ENCODE measurements at regions not wholly inside any gene's neighbourhood (a gene's known extent, or its start where the extent isn't known, plus 50 kb on each side); places are given as distances from the start of the nearest gene placed in this dataset.
A peak's percentile ranks its signal among the peaks of the same experiment; 100 is the strongest.

DNA sequence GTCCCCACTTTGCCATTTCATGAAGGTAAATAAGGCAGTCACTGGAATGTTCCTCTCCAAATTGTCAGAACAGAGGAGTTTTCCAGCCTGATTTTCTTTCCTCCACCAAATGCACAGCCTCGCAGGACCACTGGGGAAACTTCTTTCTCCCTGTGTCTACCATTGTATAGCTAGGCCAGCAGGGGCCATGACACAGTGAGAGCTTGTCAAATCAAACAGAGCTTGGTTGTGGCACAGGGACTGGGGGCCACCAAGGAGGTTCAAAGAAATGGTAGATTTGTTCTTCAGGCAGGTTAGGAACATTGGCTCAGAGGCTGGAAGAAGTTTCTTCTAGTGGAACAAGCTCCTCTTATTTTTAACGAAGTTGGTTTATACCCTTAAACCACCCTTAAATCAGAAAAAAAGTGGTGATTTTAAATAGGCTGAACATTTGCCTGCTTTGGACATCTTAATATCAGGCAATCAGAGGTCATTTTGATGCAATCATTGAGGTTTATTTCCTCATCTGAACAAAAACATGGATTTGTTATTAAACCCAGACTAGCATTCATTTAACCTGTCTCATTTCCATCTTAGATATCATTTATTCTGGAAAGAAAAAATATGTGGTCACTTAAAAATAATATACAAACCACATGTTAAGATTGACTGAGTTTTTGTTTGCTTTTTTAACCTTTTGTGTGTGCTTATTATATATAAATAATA, 105.6 kb downstream of the GTPBP8 start:
- peak; percentile 50 for DNase-seq

DNA sequence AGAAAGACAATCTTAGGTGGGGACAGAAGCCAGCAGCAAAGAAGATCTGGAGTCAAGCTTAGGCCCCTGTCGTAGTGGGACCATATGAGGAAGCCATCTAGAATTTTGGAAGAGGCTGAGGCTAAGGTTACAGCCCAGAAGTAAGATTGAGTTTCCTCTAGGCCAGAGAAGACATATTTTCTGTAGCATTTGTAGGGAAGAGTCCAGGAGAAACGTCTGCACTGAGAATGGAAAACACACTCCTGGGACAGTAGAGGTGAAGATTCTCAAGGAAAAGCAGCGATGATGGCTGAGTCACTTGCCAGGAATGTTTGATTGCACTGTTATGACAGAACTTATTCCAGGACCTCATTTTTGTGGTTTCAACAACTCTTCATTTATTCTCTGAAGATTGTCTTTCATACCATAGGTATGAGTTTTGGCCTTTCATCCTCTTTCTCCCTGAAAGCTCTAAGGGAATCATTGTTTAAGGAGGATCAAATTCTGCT, 107.2 kb downstream of the GTPBP8 start:
- peak; percentile 92 for DNase-seq

DNA sequence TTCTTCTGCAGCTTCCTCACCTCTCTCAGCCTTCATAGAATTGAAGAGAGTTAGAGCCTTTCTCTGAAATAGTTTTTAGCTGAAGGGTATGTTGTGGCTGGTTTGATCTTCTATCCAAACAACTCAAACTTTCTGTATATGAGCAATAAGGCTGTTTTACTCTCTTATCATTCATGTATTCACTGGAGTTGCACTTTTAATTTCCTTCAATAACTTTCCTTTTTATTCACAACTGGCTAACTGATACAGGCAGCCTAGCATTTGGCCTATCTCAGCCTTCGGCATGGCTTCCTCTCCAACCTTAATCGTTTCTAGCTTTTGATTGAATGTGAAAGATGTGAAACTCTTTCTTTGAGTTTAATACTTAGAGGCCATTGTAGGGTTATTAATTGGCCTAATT, 109.3 kb downstream of the GTPBP8 start:
- no peak for DNase-seq

DNA sequence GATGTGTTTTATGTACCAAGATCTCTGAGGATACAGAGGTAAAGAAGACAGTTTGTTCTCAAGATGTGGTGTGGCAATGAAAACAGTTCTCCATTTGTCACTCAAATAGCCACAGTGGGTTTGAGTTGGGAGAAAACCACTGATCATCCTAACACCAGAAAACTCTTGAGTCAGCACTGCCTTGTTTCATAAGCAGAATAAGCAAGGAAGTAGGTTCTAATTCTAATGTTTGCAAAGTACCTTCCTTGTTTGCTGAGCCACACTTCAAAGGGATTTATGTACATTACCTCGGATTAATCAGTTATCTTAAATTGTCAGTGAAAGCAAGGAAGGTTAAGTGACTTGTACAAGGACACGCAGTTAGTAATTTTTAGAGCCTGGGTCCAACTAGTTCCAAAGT, 107.8 kb upstream of the BOC start:
- DNase-seq: no peak

DNA sequence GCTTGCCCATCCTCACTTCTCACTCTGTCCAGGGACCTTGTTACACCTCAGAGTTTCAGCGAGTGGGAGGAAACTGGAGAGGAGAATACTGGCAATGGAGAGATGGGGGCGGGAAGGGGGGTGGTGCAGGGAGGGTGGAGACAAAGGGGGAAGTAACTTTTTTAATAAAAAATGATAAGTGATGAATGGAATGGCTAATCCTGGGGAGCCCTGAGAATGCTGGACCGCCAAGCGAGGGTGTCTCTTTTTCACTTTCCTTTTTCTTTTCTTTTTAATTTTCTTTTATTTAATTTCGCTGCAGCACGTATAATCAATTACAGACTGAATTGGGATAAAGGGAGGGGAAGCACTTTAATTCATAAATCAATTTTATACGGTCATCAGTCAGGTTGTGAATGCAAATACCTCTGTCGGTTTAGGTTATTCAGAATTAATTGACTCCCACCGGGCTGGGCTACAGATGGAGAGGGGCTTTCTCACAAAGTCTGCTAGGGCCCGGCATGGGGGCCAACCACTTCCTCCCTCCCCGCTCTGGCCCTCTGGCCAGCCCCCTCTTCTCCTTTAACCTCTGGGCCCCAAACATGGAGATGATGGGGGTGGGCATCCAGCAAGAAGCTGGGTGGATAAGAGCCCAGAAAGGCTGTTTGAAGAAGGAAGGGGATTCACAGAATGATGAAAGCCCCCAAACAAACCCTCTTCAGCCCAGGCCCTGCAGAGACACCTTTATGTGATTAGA, 106.8 kb upstream of the BOC start:
- no peak for DNase-seq

DNA sequence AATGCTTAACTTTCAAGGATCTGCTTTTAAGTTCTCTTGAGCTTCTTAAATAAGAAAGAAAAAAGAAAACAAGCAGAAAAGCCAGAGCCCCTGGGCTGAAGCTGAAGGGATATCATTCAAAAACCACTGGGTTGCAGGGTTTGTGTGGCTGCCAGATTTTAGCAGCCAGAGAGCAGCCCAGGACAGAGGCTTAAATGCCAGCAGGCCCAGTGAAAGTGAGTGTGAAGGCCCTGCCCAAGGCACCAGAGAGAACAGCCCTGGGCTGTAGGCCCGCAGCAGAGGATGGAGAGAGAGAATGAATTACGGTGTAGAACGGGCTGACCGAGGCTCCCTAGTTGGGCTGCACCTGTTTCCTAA, 106.3 kb upstream of the BOC start:
- DNase-seq: no peak

DNA sequence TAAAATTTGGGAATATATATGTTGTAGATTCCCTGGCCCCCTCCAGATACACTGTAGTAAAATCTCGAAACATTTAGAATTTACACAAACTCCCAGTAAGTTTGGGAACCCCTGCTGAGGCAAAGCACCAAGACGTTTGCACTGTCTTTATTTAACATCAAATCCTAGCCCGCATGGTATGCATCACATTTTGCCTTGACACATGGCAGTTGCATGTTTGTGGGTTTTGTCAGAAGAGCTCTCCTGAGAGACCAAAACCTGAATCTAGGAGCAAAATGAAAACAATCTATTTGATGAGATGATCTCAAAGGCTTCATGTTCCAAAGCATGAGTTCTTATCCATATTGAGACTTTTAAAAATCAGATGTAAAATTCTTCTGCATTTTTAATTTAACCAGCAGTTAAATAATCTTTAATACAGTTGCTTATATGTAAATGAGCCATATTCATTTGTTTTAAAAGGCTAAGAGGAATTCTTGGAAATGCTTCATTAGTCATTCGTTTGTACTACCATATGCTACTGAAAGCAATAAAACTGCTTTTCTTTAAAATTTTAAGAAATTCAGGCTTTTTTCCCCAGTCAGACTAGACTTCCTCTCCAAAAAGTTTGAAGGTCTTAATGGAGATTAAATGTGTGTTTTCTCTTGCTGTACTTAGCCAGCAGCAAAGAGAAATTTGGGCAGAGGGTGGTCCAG, 105.2 kb upstream of the BOC start:
- peak; percentile 77 for DNase-seq

DNA sequence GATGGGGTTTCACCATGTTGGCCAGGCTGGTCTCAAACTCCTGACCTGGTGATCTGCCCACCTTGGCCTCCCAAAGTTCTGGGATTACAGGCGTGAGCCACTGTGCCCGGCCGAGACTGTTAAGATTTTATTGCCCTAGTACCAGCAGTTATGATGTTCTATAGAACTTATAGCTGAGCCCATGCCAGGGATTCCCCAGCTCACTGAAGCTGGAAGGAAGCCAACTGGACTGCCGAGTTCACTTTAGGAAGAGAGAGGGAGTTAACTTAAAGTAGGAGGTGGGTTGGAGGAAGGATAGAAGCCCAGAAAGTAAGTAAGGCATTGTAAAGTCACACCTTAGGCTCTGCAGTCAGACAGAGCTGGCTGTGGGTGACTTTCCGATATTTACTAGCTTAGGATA, 101.1 kb upstream of the BOC start:
- peak; percentile 28 for DNase-seq

DNA sequence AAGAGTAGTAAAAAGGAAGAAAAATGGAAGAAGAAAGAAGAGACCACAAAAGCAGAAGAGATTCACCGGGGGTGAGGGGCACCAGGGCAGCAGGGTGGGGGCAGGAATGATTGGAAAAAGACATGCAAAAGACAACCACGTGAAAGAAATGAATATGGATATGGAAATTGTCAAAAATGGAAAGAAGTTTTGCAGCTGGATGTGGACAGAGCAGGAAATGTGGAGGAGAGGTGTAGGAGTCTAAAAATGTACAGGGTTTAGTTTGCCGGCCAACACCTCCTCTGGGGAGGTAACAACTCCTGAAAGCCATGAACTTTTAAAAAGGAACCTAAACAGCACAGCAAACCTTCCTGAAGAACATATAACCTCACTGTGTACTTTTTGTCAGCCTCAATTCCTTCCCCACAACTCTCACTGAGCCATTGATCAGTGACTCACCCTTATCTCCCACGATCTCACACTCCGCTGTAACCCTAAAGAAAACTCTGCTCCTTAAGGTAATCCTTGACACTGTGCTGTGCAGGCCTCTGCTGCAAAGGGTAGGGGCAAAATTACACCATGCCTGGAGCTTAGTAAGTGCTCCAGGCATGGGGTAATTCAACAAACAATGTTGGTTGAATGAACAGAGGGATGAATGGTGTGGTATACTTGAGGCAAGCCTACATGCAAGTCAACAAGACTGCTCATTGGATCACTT, 100.2 kb upstream of the BOC start:
- no peak for DNase-seq

DNA sequence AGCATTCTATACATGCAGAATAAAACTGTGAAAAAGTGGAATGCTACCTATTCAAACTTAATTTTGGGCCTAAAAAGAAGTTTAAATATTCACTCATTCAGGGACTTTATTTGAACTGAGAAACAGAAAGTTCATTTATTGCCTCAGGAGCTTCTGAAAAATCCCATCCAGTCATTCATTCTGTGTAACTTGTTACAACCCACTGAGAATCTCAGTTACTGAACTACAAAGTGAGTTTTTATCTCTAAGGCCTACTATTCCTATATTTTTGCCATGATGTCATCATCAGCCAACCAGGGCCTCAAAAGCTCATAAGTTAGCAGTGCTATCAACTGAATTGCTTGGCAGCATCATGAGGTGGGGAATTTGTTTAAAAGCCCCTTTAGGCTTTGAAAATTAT, 98.0 kb upstream of the BOC start:
- no peak for DNase-seq

DNA sequence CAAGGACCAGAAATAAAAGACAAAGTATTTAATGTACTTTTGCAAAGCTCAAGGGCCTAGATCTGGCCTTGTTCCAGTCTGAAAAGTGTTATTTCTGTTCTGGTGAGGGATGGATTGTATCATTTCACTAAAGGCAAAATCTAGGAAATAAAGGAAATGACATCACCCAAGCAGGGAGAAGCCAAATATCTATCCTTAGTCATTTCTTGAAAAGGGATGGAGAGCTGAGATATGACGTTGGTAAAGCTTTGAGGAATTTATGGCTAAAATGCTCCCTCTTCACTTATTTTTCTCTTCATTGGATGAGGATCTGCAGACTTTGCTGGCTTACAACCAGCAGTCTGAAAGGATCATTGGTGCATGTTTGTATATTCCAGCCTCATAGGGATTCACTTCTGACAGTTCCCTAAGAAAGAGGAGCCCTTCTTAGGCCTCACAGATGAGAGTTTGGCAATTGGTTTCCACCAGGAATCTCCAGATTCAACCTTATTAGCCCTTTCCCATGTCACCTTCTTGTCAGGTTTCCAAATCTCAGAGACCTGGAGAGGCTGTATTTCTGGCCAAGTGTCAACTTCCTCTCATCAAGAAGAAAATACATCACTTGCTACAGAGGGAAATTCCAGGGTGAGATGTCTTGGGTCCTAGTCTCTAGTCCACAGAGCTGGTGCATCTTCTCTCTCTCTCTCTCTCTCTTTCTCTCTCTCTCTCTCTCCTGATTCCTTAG, 93.7 kb upstream of the BOC start:
- peak; percentile 80 for DNase-seq

DNA sequence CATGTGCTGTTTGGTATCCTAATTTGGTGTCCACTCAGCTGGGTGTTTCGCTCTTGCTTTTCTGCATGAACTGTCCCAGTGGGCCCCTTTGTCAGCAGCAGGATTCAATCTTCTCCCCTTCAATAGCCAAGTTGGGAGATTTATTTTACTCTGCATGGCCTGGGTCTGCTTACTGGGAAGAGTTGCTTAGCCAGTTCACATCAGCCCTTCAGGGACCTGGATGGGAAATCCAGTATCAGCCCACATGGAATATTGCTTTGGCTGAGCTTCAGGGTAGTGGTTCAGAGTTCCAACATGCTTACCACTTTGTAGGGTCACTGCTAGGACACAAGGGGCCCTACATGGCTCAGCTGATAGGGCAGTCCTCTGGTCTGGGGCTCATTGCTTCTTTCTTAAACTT, 93.0 kb upstream of the BOC start:
- DNase-seq: no peak

DNA sequence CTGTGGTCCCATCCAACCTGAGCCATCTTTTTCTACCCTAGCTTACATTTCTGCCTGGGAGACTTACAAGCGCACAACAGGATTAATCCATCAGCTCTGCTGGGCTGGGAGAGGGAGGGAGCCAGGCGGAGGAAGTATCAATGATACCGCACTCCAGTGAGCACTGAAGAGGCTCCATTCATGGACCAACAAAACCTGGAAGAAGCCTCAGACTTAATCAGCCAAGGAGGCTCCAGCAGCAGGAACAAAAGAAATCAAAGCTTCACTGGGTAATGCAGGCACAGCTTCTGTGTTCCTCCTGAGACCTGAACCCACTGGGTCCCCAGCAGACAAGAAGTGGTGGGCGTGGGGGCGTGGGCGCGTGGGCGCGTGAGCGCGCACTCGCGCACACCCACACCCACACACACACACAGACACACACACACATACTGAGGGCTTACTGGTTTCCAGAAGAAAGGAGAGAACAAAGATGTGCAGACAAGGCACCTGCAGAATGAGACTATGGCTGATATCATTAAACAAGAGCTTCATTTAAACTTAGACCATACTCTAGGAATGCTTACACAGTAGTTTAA, 87.0 kb upstream of the BOC start:
- no peak for DNase-seq

DNA sequence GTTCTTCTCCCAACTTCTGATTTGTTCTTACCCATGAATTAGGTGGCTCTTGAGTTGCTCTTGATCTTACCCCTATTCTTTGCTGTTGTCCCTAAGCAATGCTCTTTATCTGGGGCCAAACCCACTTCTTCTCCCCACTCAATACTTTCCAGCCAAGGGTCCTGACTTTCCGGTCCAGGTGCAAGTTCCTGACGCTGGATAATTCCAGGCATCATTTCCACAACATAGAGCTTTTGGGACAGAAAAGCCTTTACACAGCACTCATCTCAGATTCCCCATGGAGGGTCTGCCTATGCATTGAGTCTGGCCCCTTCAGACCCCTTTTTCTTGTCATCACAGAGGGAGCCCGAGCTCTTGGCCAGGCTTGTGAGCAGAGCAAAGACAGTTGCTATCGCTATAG, 85.4 kb upstream of the BOC start:
- no peak for DNase-seq

DNA sequence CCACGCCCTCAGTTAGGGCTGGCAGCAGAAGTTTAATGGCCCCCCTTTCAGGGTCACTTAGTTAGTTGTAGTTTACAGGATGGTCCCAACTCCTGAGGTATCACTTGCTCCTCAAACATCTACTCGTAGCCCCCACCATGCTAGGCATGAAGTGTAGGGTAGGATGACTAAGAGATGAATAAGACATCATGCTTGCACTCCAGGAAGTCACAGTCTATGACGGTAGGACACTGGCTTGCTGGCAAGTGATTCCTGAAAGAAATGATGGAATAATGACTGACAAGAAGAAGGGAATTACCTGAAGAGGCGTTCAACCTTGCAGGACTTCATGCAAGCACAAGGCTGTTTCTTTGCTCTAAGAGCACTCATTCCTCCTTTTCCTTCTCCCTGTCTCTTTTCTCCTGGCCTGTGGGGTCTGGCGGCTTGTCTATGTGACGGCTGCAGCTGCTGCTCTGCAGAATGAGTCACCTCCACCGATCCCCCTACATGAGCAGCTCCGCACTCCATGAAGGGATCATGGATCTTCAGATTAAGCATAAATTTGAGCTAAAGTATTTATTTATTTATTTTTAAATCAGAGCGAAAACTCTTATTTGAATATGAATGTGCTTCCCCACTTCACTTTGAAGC, 82.9 kb upstream of the BOC start:
- peak; percentile 22 for DNase-seq

DNA sequence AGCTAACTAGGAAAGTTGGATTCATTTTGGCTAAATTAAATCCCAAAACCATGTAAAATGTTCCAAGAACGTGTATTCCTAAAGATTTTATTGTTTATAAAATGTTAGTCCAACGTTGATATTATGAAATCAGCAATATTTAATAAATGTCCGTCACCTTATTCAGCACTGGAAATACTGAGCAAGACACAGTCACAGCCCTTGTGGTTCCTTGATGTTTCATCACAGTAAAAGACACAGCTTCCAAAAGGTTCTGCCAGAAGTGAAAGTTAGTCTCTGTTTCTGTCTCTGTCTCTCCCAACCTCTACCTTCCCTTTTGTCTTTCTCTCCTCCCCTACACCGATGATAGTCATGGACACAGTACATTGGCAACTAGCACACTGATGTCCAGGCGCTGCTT, 82.2 kb upstream of the BOC start:
- no peak for DNase-seq

DNA sequence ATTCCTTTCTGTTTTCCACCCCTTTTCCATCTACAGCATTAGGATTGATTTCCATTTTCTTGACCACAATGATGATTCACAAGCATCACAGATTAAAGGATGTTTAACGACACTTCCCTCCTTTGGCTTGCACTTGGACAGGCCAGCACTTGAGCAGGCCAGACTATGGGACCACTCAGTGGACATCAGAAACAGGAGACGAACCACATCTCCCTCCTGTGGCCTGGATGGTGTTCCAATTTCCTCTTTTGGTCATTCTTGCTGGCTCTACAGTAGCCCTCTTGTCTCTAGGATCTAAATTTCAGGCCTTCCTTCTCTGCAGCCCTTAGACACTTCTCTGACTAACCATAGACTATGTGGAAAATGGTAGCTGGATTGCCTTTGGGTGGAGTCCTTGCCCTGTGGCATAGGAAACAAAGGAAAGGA, 78.8 kb upstream of the BOC start:
- DNase-seq: peak; percentile 60

DNA sequence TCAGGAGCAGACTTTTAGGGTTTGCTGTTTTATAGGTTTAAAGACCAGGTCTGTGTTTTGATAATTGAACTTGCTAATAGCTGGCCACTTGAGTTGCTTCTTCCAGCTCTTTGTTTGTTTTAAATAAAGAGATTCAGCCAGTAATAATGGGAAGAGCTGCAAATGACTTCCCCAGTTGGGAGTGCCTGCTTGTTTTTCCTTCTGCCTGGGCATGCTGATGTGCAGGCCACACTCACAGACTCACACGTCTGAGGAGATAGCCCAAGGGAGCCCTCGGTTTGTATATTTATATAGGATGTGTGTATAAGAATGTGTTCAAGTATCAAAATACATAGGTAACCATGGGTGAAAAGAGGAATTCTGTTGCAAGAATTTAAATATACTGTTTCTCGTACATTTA, 78.2 kb upstream of the BOC start:
- no peak for DNase-seq

DNA sequence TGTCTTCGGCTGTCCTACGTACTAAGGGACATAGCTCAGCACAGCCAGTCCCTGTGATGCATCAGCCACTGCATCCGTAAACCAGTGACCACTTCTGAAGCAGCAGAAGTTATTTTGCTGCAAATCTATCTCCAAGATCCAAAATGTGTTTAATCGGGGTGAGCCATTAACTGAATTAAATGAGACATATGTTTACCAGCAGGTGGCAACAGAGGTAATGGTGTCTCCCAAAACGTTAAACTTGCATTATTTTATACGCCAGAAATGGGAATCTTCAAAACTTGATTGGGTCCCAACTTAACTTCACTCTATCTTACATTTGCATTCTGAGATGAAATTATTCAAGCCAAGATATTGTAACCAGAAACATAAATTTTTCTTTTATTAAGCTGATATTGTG, 75.3 kb upstream of the BOC start:
- peak; percentile 35 for DNase-seq

DNA sequence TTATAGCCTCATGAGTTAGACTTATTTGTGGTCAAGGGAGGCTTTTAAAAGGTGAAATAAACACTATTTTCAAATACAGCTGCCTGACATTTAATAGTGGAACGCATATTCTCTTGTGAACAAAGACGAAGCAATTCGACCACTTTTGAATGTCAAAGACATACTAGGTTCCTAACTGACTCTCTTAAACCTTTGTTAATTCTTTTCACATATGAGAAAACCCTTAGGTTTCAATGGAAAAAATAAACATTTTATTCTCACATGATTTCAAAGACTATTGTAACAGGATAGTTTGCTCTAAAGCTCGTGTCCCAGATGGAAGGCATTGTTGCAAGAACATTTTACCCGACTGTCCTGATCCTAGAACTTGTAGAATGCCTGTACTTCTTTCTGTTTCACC, 74.8 kb upstream of the BOC start:
- DNase-seq: no peak

Measured in fibroblast of skin of scalp (primary cell).